Suprapubic skin (tissue), 4 donors: ENCODE measurements at regions not wholly inside any gene's neighbourhood (a gene's known extent, or its start where the extent isn't known, plus 50 kb on each side); places are given as distances from the start of the nearest gene placed in this dataset.

Experiments used
- EP300 ChIP-seq: sonication (generic); formaldehyde crosslinking; IDR thresholded peaks from one replicate; pipeline ENCODE4 v1.6.1; 2017; ENCODE audit warnings: antibody characterized with exemption
- POLR2A ChIP-seq, 2 donors: fragments of 450-650 bp; IDR thresholded peaks; one replicate each; pipeline ENCODE4 v1.6.1; 2017; ENCODE audit warnings: antibody characterized with exemption in 2 of 2, mild to moderate bottlenecking in 2 of 2, moderate library complexity in 2 of 2
- POLR2AphosphoS5 ChIP-seq, 3 donors: sonication (generic); formaldehyde crosslinking; IDR thresholded peaks; one replicate each; pipeline ENCODE4 v1.6.1; 2017; ENCODE audit warnings: antibody characterized with exemption in 3 of 3
- TF ChIP-seq, protein P1 (sequence below), 2 donors: fragments of 200-600 bp in 1 of 2; fragments of 450-650 bp in 1 of 2; sonication (generic) in 1 of 2; IDR thresholded peaks; one replicate each; pipeline ENCODE4 v1.5.1; 2016 to 2019; ENCODE audit warnings: antibody characterized with exemption in 2 of 2, mild to moderate bottlenecking in 1 of 2, moderate library complexity in 1 of 2

- TF ChIP-seq POLR2AphosphoS5 (IDR thresholded peaks at IDR 0.05) (no peak), EP300 (no peak), POLR2A (IDR thresholded peaks at IDR 0.05) (no peak)
- TF ChIP-seq, protein P1, sequence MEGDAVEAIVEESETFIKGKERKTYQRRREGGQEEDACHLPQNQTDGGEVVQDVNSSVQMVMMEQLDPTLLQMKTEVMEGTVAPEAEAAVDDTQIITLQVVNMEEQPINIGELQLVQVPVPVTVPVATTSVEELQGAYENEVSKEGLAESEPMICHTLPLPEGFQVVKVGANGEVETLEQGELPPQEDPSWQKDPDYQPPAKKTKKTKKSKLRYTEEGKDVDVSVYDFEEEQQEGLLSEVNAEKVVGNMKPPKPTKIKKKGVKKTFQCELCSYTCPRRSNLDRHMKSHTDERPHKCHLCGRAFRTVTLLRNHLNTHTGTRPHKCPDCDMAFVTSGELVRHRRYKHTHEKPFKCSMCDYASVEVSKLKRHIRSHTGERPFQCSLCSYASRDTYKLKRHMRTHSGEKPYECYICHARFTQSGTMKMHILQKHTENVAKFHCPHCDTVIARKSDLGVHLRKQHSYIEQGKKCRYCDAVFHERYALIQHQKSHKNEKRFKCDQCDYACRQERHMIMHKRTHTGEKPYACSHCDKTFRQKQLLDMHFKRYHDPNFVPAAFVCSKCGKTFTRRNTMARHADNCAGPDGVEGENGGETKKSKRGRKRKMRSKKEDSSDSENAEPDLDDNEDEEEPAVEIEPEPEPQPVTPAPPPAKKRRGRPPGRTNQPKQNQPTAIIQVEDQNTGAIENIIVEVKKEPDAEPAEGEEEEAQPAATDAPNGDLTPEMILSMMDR (IDR thresholded peaks at IDR 0.05): no peak
These were observed 391.7 kb downstream of the METTL4 start for GRCh38 chr18:2179498-2180183.
